GM12801 (cell line): ENCODE measurements at regions not wholly inside any gene's neighbourhood (a gene's known extent, or its start where the extent isn't known, plus 50 kb on each side); places are given as distances from the start of the nearest gene placed in this dataset.

Source experiments
- CTCF ChIP-seq: IDR thresholded peaks from one replicate; pipeline ENCODE4 v1.5.1; 2011; ENCODE audit warnings: control low read depth; ENCODE audit not compliant: insufficient read length; ENCODE audit errors: extremely low read depth

GRCh38 chr6:68575765-68576439, 59.2 kb upstream of the ADGRB3 start:
- TF ChIP-seq CTCF, result no peak

- TF ChIP-seq CTCF, result no peak
Measured at GRCh38 chr6:68572975-68573374, 62.1 kb upstream of the ADGRB3 start.

- TF ChIP-seq CTCF, result peak; percentile 13
Measured at GRCh38 chr6:68572525-68572924, 62.6 kb upstream of the ADGRB3 start.

- no peak for TF ChIP-seq CTCF
Measured at GRCh38 chr6:68559716-68560115, 75.4 kb upstream of the ADGRB3 start.

GRCh38 chr6:68559070-68559469, 76.0 kb upstream of the ADGRB3 start:
- no peak for TF ChIP-seq CTCF

GRCh38 chr6:68546620-68547019, 88.5 kb upstream of the ADGRB3 start:
- TF ChIP-seq CTCF, result no peak

- no peak for TF ChIP-seq CTCF
Measured at GRCh38 chr6:68544450-68544849, 90.6 kb upstream of the ADGRB3 start.
